GM23338 (cell line): ENCODE measurements at regions not wholly inside any gene's neighbourhood (a gene's known extent, or its start where the extent isn't known, plus 50 kb on each side); places are given as distances from the start of the nearest gene placed in this dataset.

ENCODE experiments used
- CREB1 ChIP-seq: fragments of 250-450 bp; sonication (Bioruptor Pico); IDR thresholded peaks from 2 replicates; pipeline ENCODE4 v1.5.0; 2020; ENCODE audit warnings: low read depth, mild to moderate bottlenecking, moderate library complexity
- EZH2 ChIP-seq: fragments of 200-600 bp; sonication (generic); IDR thresholded peaks from one replicate; pipeline ENCODE4 v1.8.0; 2017; ENCODE audit warnings: antibody characterized with exemption, mild to moderate bottlenecking, low read depth; ENCODE audit not compliant: unreplicated experiment
- EZH2phosphoT487 ChIP-seq: fragments of 200-600 bp; sonication (generic); IDR thresholded peaks from one replicate; pipeline ENCODE4 v1.8.1; 2018; ENCODE audit warnings: antibody characterized with exemption; ENCODE audit not compliant: unreplicated experiment
- JUNB ChIP-seq: IDR thresholded peaks from one replicate; pipeline ENCODE4 v1.6.1; 2016; ENCODE audit warnings: antibody characterized with exemption; ENCODE audit not compliant: unreplicated experiment
- NANOG ChIP-seq: IDR thresholded peaks from 2 replicates; pipeline ENCODE4 v1.6.1; 2016; ENCODE audit warnings: antibody characterized with exemption, borderline replicate concordance
- POLR2AphosphoS5 ChIP-seq: IDR thresholded peaks from 2 replicates; pipeline ENCODE4 v1.6.1; 2016; ENCODE audit warnings: antibody characterized with exemption, low read depth
- ZNF331 ChIP-seq: fragments of 250-450 bp; sonication (Bioruptor Pico); IDR thresholded peaks from 2 replicates; pipeline ENCODE4 v1.5.0; 2020; ENCODE audit warnings: low read depth, mild to moderate bottlenecking, moderate library complexity
- TF ChIP-seq, protein P1 (sequence below), 2 experiments: fragments of 200-600 bp in 1 of 2; sonication (generic) in 1 of 2; conservative IDR thresholded peaks; 2 replicates each; pipeline versions ENCODE4 v1.5.1 to v1.6.1; 2016 to 2017; ENCODE audit warnings: antibody characterized with exemption in 2 of 2, low read depth in 2 of 2, mild to moderate bottlenecking in 2 of 2, moderate library complexity in 1 of 2
- TF ChIP-seq, protein P2 (sequence below): IDR thresholded peaks from one replicate; pipeline ENCODE4 v1.6.1; 2018; ENCODE audit warnings: antibody characterized with exemption; ENCODE audit not compliant: unreplicated experiment

DNA sequence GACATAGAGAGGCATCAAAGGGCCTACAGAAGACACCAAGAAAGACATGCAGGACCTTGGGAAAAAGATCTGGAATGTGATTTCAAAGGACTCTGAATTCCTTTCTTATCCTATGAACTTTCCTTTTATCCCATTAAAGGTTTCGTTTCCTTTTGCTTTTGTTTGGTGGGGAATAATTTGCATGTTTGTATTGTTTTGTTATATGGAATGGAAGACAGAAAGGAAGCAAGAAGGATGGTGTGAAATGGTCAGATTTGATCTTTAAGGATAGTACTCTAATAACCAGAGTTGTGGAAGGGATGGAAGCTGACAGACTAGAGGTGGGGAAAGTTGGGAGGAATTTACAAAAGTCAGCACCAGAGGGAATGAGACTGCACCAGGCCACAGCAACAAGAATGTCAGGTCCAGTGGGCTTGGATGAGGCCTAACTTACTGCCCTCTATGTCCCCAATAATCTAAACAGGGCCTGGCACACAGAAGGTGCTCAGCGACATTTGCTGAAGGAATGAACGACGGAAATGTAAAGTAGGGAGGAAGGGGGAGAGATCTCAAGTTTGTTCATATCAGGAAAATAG lies 173.7 kb downstream of the FOXA2 start:
- TF ChIP-seq, protein P1, sequence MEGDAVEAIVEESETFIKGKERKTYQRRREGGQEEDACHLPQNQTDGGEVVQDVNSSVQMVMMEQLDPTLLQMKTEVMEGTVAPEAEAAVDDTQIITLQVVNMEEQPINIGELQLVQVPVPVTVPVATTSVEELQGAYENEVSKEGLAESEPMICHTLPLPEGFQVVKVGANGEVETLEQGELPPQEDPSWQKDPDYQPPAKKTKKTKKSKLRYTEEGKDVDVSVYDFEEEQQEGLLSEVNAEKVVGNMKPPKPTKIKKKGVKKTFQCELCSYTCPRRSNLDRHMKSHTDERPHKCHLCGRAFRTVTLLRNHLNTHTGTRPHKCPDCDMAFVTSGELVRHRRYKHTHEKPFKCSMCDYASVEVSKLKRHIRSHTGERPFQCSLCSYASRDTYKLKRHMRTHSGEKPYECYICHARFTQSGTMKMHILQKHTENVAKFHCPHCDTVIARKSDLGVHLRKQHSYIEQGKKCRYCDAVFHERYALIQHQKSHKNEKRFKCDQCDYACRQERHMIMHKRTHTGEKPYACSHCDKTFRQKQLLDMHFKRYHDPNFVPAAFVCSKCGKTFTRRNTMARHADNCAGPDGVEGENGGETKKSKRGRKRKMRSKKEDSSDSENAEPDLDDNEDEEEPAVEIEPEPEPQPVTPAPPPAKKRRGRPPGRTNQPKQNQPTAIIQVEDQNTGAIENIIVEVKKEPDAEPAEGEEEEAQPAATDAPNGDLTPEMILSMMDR (conservative IDR thresholded peaks at IDR 0.05; ENCODE audit: low read depth in 2 of 2) = no peak
- TF ChIP-seq EZH2 (no peak), EZH2phosphoT487 (no peak), CREB1 (CRISPR knock-in tag) (no peak), JUNB (no peak), POLR2AphosphoS5 (no peak), ZNF331 (CRISPR knock-in tag) (no peak), NANOG (no peak)
- TF ChIP-seq, protein P2, sequence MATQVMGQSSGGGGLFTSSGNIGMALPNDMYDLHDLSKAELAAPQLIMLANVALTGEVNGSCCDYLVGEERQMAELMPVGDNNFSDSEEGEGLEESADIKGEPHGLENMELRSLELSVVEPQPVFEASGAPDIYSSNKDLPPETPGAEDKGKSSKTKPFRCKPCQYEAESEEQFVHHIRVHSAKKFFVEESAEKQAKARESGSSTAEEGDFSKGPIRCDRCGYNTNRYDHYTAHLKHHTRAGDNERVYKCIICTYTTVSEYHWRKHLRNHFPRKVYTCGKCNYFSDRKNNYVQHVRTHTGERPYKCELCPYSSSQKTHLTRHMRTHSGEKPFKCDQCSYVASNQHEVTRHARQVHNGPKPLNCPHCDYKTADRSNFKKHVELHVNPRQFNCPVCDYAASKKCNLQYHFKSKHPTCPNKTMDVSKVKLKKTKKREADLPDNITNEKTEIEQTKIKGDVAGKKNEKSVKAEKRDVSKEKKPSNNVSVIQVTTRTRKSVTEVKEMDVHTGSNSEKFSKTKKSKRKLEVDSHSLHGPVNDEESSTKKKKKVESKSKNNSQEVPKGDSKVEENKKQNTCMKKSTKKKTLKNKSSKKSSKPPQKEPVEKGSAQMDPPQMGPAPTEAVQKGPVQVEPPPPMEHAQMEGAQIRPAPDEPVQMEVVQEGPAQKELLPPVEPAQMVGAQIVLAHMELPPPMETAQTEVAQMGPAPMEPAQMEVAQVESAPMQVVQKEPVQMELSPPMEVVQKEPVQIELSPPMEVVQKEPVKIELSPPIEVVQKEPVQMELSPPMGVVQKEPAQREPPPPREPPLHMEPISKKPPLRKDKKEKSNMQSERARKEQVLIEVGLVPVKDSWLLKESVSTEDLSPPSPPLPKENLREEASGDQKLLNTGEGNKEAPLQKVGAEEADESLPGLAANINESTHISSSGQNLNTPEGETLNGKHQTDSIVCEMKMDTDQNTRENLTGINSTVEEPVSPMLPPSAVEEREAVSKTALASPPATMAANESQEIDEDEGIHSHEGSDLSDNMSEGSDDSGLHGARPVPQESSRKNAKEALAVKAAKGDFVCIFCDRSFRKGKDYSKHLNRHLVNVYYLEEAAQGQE = no peak
